ENCODE measurements at regions not wholly inside any gene's neighbourhood (a gene's known extent, or its start where the extent isn't known, plus 50 kb on each side); places are given as distances from the start of the nearest gene placed in this dataset.
A peak's percentile ranks its signal among the peaks of the same experiment; 100 is the strongest.
"Not testable (repeated sequence)": the region's sequence is repeated elsewhere in the genome, so short reads cannot be mapped to it uniquely, and the experiment has no call there.

DNA sequence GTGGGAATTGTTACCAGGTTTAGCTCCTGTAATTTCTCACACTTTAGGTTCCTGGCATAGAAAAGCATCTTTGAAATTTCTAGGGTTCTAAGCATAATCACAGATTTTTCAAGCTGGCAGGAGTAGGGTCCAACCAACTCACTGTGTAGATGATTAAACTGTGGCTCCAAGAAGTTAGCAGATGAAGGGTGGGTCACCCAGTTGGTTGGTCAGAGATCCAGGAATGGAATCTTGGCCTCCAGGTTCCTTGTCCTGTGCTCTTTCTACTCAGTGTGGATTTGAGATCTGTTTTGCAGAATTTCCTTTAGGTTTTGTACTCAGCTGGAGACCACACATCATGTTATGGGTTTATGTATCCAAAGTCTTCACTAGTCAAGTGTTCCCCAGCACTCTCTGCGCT is 90.3 kb upstream of the MAML3 start:
- no peak for DNase-seq

DNA sequence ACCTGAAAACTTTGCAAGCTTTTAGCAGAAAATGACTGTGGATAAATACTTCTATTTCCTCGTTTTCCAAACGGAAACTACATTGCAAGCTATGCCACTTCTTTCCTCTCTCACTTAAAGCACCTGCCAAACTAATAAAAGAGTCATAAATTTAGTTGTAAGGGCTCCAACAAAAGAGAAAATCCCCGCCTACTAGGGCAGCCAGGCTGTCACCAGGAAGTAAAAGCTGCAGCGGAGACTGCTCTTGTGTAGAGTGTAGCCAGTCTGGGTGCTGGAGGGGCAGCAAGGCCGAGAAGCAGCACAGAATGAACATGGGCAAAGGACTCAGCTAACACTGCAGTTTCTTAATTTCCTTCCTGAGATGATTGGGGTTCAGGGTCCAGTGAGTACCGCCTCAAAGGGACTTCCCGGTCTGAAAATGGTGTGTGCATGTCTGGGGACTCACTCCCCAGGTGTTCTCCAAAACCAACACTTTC is 89.3 kb upstream of the MAML3 start:
- DNase-seq: no peak

DNA sequence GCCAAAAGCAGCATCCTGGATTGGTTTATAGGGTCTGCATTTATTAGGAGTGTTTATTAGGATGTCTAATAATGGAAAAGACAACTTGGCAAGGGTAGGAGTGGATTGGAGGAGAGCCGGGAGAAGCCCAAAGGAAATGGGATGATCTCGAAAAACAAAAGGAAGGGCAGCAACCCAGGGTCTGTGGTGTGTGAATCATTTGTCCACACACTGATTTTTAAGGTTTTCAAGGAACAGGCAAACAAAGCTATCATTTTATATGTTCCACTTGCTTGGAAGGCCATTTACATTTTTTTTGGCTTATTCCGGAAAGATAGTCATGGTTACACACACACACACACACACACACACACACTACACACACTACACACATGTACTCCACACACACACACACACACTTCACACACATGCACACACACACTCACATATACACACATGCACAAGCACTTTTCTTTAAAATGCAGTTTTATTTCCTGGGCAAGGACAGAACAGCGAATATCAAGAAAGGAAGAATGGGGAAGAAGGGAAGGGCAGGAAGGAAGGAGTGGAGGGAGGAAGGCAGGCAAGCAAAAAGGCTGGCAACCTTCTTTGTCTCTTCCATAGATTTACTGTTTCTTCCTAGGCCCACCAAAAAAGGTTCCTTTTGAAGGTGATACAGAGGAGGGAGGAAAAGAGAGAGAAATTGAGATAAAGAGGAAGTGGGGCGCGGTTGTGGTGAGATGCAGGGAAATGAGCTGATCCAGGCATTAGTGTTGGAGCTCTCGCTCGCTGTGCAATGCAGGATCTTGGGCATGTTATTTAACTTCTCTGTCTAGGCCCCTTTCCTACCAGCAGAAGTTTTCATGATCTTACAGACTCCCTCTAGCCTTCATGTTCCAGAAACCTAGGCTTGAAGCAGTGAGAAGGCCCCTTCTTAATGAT is 88.6 kb upstream of the MAML3 start:
- DNase-seq: no peak

DNA sequence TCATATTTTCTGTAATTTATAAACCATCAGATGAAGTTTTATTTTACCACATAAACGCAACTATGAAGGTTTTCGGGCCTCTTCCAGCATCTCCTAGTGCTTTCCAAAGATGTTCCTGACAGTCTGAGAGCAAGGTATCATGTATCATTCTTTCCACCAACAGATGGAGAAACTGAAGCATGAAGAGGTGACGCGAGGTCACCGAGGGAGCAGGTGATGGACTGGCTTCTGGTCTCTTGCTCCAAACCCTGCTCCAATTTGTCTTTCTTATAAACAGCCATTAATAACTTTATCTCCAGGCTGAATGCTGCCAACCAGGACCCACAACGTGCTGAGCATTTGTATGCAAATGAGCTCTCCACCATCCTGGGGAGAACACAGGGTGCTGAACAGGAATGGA is 86.3 kb upstream of the MAML3 start:
- no peak for DNase-seq

DNA sequence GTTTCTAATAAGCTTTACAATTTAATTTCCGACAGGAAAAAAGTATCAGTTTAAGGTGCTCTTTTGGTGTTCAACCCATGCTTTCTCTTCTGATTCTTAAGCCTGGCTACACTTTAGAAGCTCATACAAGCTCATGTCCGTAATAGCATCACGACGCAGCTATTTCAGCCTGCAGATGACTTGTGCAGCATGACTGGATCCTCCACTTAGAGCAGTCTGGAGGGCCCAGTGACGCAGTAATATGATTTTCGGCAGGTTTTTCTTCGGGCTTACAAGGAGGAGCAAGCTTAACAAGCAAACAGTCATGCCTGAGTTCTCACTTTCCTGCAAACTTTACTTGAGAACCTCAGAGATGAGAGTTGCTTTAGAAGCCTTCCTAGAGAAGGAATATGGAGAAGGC is 85.3 kb upstream of the MAML3 start:
- DNase-seq: no peak

DNA sequence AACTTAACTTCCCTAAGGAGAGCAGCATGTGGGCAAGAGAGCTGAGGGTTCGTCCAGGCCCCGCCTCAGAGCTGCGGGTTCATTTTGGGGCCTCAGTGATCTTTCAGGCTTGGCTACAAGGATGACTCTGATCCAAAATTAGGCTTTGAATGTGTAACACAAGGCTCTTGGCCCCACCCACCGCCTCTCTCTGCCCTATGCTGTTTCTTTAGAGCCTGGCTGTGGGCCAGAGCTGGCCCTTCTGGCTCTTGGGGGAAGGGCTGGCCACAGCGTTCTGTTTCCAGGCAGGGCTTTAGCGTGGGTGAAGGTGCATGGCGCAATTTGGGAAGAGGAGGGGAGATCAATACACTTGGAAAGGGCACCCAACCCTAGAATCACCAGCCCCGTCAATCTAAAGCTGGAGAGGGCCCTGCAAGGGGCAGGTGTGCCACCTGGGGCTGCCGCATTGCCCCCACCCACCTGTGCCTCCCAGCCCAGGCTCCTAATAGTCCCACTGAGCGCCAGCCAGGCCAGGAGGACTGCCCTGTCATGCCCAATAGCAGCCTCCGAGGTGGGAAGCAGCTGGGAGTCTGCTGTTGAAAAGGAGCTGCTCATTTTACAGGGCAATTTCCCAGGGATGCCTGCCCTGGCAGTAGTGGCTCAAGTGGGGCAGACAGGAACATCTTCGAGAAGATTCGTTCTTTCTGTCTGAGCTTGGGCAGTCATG is 84.5 kb upstream of the MAML3 start:
- peak; percentile 83 for DNase-seq

DNA sequence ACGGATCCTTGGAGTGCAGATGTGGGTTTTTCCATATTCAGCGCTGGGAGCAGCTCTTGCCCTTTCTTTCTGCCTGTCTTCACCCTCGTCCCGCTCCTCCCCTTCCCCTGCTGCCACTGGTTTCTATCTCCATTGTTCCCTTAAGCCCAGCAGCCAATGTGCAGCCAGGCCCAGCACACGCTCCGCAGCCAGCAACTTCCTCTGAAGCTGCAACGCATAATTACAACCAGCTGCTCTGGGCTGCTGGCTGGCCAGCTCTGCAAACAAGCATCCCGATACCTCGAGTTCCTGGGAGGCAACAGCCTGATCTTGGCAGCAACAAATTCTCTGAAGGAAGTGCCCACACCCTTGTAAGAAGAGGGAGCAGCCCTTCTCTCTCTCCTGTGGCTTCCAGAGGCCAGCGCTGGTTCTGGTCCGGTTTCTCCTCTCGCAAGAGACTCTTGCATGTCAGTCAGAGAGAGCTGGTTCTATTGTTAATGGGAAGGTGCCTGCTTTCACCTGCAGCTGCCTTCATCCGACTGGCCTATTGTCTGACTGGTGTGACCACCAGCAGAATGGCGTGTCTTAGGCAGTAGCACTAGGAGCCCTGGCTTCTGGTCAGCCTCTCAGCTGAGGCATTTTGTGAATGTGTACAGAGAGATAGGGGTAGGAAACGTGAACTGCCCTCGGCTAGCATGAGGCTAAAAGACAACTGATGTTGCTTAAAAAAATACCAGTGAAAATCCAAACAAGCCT is 83.8 kb upstream of the MAML3 start:
- peak; percentile 97 for DNase-seq

DNA sequence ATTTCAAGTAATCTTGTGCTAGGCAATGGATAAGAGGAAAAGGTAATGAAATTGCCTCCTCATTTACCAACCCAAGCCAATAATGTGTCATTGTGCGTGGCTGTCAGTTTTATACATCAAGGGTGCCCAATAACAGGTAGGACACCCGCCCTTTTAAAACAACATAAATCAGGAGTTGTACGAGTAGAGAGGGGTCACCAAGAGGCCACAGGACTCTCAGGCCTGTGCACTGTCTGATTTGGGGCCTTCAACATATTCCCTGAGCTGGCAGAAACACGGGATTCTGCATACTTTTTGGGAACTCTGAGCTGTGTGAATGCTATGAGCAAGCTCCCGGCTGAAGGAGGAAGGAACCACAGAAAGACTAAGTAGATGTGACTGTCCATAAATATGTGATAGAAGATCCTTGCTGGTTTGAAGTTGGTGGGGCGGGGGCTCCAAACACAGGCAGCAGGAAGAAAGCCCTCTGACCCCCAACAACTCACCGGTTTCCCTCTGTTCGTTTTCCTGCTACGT is 82.7 kb upstream of the MAML3 start:
- DNase-seq: peak; percentile 49

DNA sequence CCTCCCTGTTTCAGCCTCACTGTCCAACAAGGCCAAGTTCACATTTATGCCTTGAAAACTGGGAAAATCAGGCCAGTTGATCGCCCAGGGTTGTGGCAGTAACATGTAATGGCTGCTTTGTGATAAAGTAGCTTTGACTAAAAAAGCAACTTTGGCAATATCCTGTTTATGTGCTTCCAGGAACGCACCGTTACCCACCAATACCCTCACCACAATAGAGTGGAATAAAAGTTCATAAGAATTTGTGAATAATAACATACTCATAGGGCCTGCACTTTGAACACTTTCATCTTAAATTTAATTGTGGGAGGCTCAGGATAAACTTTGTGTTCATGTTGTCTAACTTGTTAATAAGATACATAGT is 80.7 kb upstream of the MAML3 start:
- no peak for DNase-seq

DNA sequence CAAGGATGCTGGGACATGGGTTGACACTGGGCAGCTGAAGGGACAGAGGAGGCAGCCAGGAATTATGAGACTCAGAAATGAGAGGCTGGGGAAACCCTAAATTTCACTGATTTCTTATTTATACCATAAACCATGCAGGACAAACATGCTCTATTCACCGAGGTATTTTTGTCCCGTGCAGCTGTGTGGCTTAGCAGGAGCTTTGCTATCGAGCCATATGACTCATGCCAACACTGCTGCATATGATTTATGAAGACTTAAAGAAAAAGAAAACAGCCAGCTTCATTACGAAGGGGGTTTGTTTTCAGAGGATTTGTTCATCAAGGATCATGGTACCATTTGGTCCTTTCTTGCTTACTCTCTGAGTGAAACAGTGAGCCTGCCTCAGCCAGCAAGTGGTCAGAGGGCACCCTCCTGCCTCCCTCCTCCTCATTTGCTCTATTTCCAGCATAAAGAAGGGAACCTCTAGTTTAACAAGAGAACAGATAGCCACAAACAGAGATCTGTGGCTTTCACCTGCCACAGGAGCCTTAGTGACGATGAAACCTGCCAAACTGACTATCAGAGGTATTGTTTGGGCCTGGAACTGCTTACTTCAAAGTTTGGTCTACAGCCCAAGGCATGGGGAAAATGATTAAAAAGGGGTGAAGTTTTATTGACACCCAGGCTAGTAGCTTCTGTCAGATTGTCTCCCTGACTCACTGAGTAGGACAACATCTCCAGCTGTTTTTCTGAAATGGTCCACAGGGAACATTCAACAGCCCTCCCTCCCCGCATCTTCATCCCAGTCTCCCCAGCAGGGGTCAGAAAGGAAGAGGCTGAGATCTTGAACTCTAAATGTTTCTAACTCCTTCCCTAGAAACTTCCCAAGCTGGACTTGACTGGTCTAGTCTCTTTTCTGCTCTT is 80.1 kb upstream of the MAML3 start:
- DNase-seq: peak; percentile 83

DNA sequence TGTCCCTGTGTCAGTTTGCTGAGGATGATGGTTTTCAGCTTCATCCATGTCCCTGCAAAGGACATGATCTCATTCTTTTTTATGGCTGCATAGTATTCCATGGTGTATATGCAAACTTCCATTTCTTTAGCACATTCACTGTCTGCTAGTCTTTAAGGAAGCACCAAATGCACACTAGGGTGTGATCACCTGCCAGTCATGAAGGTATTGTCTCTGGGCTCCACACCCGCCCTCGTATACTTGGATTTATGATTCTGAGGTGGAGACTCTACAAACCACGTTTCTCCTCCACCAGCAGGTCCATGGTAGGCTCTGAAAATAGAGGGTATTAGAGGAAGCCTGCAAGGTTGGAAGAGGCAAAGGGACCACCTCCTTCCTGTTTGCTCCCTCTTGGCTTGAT is 75.9 kb upstream of the MAML3 start:
- DNase-seq: no peak

DNA sequence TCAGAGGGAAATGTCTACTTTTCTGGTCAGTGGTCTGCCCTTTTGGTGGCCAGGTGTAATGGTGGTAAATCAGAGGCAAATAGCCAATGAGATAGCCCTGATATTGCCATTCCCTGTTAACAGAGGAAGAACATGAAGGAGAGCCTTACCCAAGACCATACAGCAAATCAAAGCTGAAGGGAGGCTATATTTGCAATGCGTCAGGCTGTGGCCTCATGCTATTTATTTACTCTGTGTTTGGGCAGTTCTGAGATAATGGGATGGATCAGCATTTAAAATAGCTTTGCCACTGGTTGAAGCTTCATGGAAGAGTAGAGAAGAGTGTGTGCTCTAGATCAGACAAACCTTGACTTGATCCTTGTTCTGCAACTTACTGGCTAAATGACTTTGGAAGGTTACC is 73.3 kb upstream of the MAML3 start:
- no peak for DNase-seq

DNA sequence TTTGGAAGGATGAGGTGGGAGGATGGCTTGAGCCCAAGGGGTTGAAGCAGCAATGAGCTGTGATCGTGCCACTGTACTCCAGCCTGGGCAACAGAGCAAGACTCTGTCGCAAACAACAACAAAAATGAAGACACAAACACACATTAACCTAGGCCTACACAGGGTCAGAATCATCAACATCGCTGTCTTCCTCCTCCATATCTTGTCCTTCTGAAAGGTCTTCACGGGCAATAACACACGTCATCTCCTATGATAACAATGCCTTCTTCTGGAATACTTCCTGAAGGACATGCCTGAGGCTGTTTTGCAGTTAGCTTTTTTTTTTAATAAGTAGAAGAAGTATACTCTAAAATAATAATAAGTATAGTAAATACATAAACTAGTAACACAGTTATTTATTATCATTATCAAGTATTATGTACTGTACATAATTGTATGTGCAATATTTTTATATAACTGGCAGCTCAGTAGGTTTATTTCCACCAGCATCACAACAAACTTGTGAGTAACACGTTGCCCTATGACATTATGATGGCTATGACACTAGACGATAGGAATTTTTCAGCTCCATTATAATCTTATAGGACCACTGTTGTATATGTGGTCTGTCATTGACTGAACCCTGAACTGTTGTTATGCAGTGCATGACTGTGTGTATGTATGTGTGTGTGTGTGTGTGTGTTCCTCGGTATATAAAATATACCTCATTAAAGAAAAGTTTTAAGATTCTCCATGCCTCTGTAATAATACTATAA is 69.2 kb upstream of the MAML3 start:
- peak; percentile 61 for DNase-seq

DNA sequence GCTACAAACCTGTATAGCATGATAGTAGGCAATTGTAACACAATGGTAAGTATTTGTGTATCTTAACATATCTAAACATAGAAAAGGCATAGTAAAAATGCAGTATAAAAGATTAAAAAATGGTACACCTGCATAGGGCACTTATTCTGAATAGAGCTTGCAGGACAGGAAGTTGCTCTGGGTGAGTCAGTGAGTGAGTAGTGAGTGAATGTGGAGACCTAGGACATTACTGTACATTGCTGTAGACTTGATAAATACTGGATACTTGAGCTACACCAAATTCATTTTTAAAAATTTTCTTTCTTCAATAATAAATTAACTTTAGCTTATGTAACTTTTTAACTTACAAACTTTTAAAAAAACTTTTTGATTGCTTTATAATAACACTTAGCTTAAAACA is 68.2 kb upstream of the MAML3 start:
- DNase-seq: peak; percentile 27

DNA sequence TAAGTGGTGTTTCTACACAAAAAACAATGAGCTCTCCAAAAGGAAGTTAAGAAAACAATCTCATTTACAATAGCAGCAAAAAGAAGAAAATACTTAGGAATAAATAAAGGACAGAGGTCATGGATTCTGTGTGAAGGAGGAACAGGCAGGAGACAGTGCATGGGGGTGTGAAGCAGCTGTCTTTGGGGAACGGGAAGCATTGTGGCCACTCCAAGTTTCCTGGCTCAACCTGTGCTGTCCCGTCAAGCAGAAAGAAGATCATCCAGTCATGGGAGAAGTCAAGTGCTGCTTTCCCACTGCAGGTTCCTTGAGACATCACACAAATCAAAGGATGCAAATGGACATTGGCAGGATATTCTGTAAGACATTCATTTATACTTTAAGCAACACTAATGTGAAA is 66.1 kb upstream of the MAML3 start:
- no peak for DNase-seq

DNA sequence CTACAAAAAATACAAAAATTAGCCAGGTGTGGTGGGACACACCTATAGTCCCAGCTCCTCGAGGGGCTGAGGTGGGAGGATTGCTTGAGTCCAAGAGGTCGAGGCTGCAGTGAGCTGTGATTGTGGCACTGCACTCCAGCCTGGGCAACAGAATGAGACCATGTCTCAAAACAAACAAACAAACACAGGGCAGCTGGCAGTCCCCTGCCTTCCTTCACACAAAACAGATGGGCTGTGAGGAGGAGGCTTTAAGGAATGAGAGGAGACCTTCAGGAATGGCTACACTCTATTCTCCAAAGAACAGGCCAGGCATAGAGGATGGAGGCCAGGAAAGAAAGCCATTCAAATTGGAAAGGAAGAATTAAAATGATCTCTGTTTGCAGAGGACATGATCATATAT is 65.6 kb upstream of the MAML3 start:
- DNase-seq: no peak

DNA sequence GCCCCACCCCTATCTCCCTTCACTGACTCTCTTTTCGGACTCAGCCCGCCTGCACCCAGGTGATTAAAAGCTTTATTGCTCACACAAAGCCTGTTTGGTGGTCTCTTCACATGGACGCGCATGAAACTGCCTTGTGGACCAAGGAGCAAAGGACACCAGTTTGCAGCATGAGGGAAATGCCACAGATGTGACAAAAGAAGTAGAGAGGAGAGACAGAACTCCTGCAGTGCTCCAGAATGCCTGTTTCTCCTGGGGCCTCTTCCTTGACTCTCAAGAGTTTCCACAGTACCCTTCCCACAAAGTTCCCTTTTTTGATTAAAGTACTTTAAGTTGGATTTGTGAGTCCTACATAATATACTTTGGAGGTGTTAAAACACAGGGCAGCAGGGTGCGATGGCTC is 65.1 kb upstream of the MAML3 start:
- not testable (repeated sequence) for DNase-seq

DNA sequence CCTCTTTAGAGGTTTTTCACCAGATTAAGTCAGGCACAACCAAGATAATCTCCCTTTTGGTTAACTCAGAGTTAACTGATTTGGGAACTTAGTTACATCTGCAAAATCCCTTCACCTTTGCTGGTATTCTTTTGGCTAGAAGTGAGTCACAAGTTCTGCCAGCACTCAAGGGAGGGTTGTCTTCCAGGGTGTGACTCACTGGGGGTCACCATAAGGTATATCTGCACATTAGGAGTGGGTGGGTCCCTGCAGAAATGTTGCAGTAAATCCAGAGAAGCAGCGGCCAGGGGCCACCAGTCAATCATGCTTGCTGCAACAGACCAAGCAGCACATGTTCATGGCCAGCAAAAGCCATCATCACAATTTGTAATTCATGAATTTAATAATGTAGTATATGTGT is 59.8 kb upstream of the MAML3 start:
- DNase-seq: peak; percentile 34

DNA sequence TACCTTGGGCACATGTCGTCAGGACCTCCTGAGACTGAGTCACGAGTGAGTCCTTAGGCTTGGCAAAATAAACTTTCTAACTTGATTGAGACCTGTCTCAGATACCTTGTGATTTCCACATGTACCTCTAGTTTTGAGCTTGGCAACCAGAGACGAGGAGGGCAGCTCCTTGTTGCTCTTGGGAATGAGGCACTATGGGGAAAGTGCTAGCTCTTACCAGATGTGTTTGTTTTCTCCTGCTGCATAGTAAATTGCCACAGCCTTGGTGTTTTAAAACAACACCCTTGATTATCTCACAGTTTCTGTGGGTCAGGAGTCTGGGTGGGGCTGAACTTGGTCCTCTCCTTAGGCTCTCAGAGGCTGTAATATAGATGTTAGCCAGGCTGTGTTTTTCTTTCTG is 59.1 kb upstream of the MAML3 start:
- no peak for DNase-seq

DNA sequence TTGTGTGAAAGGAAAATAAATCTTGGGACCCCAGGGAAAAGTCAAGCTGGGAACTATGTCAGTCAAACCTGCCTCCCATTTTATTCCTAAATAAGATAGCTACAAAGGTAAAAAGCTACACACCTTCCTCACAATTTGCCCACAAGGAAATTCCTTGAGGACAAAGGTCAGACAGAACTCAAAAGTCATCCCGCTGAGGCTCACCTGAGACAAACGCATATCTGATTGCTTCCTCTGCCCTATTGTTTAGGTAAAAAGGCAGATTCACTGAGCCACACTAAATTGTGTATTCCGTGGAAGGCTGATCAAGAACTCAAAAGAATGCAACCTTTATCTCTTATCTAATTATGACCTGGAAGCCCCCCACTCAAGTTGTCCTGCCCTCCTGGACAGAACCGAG is 58.7 kb upstream of the MAML3 start:
- no peak for DNase-seq

DNA sequence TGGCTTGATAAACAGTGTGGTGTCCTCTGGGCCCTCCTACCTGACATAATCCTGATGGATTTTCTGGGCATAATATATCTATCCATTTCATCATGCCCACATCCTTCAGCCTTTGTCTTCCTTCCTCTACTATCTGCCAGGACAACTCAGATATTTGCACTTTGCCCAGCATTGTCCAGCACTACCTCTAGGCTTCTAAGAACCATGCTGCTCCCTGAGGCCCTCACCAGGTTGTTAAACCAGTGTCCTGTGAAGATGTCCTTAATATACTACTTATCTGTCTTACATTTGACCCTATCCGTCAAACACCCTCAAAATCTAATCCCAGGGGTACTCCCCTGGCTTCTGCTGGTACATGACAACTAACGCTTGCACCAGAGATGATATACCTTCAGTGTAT is 58.2 kb upstream of the MAML3 start:
- DNase-seq: no peak

DNA sequence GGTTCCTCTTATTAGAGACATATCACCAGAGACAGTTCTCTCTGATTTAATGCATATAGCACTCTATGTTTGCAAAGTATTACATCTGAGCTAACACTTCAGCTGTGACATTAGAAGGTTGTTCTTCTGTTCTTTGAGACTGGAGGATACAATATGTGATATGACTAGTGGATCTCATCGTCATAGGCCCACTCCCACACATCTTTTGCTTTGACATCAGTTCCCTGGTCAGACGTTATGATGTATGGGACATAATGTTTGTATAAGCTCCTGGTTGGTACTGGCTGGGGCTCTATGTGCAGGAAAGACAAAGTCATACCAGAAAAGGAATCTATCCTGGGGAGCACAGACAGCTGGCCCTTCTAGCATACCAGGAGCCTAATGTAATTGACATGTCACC is 57.7 kb upstream of the MAML3 start:
- no peak for DNase-seq

Data from fibroblast of skin of right quadriceps (primary cell).